Hepatic stellate cell (primary cell): ENCODE measurements at regions not wholly inside any gene's neighbourhood (a gene's known extent, or its start where the extent isn't known, plus 50 kb on each side); places are given as distances from the start of the nearest gene placed in this dataset.
"Not testable (repeated sequence)": the region's sequence is repeated elsewhere in the genome, so short reads cannot be mapped to it uniquely, and the experiment has no call there.

Source experiments
- DNase-seq: peaks from one replicate; pipeline ENCODE4 v3.0.0; 2011; ENCODE audit warnings: low spot score

DNA sequence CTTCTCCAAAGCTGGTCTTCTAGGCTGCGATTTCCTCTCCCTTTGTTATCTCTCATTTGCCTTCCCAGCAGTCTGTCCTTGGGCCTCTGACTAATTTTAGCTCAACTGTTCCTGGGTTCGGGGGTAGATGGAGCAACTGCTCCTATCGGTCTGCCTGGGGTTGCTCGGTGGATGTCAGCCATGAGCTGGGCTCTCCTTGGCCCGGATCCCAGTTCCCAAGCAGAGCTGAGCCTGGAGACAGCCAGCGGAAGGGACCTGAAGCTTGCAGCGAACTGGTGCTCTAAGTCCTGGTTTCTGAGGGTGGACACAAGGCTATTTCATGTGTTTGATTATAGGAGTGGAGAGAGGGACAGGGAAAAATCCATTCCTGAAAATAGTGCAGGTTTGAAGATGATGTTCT lies 423.0 kb downstream of the RPS6KC1 start:
- no peak for DNase-seq

- DNase-seq, result no peak
Measured at GRCh38 chr1:213481395-213481794, 430.4 kb downstream of the RPS6KC1 start.

GRCh38 chr1:213484333-213484732 lies 433.3 kb downstream of the RPS6KC1 start:
- DNase-seq, result no peak

DNA sequence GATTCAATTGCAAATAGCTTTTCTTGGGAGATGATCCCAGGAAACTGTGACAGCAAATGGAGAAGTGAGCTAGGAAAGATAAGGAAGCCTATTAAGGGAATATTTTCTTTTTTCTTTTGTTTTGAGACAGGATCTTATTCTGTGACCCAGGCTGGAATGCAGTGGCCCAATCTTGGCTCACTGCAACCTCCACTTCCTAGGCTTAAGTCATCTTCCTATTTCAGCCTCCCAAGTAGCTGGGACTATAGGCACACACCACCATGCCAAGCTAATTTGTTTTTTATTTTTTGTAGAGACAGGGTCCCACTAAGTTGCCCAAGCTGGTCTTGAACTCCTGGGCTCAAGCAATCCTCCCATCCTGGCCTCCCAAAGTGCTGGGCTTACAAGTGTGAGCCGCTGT lies 433.7 kb downstream of the RPS6KC1 start:
- no peak for DNase-seq

GRCh38 chr1:213486488-213486887 lies 435.4 kb downstream of the RPS6KC1 start:
- no peak for DNase-seq

DNA sequence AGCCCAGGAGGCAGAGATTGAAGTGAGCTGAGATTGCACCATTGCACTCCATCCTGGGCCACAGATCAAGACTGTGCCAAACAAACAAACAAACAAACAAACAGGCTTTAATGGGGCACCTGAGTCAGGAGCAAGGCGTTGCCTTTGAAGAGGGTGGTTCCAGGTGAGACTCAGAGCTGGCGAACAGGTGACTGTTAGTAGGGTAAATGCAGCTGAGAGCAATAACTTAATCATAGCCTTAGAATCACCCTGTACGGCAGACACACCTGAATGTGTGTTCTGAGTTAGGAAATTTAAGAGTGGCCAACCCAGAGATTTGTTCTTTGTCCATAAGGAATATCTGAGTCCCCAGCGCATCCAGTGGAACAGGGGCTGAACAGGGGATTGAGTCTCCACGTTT lies 440.4 kb downstream of the RPS6KC1 start:
- no peak for DNase-seq

DNA sequence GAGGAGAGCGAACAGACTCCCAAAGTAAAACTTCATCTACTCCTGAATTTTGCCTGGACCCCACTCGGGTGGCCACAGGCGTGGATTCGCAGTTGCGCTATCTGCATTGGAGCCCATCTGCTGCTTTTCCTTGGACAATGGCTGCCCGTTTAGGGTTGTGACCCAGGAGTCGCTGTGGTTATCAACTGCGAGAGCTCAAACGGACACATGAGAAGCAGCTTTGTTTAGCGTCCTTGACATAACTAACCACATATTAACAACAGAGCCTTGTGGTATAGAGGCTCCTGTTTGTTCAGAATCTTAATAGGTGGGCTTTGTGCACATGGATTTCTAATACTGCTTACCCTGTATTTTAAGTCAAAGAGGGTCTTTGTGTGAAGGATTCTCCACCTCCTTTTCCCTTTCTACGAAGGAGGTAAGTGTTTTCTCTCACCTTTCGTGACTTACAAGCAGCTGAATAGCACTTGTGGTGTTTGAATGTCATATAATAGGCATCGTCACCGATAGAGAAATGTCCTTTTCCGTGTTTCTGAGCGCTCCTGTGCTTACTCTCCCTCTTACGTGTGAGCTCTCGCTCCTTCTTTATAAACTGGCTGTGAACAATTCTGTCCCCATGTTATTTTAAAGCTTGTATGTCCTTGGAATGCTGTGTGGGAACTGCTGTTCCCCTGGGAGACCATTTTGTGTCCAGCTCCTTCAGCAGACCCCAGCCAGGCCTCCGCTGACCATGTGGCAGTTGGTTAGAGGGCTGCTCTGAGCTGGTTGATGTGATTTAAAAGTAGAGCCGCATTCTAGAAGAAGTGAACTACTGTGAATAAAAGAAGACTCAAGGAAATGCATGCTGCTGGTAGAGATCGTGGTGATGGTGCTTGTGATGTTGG lies 441.4 kb downstream of the RPS6KC1 start:
- no peak for DNase-seq

GRCh38 chr1:213499444-213499843 lies 448.4 kb downstream of the RPS6KC1 start:
- no peak for DNase-seq

DNA sequence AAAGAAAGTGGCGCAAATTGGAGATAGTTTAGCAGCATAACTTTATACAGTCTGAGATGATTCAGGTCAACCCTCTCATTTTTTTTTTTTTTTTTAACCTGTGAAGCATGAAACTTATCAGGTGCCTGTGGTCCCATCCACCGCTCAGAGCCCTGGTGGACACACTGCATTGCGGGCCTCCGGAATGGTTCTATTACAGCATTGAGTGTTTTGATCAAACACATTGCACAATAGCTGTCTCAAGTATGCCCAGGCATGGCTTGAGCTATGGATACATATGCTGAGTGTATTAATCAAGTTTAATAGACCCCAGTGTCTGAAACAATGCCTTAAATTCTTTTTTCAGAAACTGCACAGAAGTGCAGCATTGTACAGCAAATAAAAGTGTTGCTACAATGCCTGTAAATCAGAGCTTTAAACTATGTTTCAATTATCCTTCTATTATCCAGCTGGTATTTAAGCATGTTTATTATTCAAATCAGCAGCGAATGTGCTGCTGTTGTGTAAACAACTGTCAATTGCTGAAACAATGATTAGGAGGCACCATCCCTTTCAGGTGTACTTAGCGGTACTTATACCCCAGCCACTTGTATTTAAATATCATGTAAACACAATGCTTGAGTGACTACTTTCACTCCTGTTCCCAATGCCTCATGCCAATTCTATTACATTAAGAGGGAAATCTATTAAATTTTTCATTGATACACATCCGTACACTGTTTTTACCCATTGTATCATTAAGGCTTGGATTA lies 456.6 kb downstream of the RPS6KC1 start:
- no peak for DNase-seq

GRCh38 chr1:213511173-213511572 lies 460.1 kb downstream of the RPS6KC1 start:
- DNase-seq, result no peak

- no peak for DNase-seq
Measured at GRCh38 chr1:213512316-213512715, 461.3 kb downstream of the RPS6KC1 start.

GRCh38 chr1:213513006-213513405 lies 462.0 kb downstream of the RPS6KC1 start:
- DNase-seq, result no peak

- DNase-seq, result not testable (repeated sequence)
Measured at GRCh38 chr1:213514408-213515179, 463.6 kb downstream of the RPS6KC1 start.

DNA sequence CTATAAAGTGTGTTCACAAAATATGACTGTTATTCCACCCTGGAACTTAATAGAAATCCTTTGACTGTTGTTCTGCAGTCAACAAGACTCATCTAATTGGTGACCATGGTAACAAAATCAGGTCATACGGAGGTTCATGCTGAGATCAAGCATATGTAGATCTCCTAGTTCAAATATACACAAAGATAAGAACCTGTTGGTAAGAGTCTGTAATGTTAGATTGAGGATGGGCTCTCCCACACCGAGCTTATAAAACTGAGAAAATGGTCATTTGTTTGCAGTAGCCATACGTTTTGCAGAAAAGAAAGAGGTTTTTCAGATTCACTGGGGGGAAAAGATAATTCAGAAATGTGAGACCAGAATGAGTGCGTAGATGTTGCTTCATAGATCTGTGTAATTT lies 468.1 kb downstream of the RPS6KC1 start:
- no peak for DNase-seq

- DNase-seq, result no peak
Measured at GRCh38 chr1:213521206-213521605, 466.6 kb upstream of the PROX1 start.

GRCh38 chr1:213523781-213524398 lies 463.9 kb upstream of the PROX1 start:
- DNase-seq, result no peak

- no peak for DNase-seq
Measured at GRCh38 chr1:213526306-213526705, 461.5 kb upstream of the PROX1 start.

DNA sequence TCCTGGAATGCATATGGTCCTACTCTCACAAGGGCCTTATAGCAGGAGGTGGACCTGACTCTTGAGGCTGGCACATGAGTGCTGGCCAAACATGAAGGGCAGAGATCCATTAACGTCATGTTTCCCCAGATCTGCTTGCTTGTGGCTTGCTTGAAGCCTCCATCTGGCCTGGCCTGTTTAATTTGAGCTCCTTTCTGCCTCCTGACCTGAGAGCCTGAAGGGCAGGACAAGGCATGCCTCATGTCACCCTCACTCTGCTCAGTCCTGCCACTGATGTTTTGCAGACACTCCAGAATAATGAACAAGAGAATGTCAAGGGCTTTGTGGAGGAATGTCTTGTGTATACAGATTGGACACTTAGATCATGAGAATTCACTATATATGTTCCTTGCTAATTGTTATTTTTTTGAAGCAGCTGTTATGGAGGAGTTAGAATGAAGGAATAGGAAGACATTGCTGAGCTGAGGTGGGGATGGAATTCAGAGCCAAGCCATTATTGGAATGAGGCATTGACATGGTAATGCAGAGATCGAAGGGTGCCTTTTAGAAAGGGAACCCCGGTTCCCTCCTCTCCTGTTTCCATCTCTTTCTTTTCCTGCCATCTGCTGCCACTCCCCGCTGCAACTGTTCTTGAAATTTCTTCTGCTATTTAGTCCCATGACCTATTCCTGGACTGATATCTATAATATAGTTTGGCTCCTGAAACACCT lies 457.0 kb upstream of the PROX1 start:
- no peak for DNase-seq

DNA sequence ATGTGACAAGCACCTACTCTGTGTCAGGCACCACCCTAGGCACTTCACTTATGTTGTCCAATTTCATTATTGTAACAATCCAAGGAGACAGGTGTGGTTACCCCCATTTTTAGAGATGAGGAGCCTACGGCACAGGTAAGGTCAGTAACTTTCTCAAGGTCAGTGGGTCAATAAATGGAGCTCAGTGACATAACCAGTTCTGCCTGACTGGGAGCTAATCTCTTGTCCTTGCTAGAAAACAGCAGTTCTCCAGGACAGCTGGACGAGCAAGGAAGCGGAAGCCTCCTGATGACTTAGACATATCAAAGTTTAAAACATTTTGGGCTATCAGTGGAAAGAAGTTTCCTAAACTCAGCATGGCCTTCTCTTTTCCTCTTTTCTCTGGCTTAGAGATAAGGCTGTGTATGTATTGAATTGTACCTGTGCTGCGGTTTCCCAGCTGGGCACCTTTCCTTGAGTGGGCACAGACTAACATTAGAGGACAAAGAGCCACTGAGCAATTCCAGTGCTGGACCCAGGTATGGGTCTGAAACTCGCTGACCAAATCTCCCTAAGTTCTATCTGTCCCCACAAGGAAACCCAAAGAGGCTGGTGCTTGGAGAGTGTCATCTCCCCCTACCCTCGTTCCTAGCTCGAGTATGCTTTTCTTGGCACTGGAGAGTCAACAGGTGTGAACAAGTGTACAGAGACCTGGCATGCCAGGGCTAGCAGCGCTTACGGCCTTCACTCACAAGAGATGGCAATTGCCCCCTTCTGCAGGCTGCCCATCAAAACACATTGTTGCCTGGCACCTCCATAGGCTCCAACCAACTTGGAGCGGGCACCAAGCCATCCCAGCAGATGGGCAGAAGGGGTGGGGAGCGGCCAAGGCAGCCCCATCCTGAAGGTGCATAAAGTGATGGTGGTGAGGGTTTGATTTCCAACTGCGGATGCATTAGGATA lies 456.1 kb upstream of the PROX1 start:
- no peak for DNase-seq

GRCh38 chr1:213533125-213533524 lies 454.6 kb upstream of the PROX1 start:
- DNase-seq, result no peak
